OCI-LY7 (cell line): ENCODE measurements at regions not wholly inside any gene's neighbourhood (a gene's known extent, or its start where the extent isn't known, plus 50 kb on each side); places are given as distances from the start of the nearest gene placed in this dataset.

Experiments used
- BruUV-seq: library from RNA; stranded (reverse); fragments of 400-500 nt; replicated peaks from 2 replicates; lab custom pipeline; 2021; lab: Mats Ljungman, UMichigan
- CTCF ChIA-PET: fragments of 300-600 bp; sonication (Branson Sonifier 250); formaldehyde crosslinking; loops from one replicate; lab custom pipeline; 2022; ENCODE audit warnings: antibody characterized with exemption; ENCODE audit not compliant: unreplicated experiment; lab: Charles Lee
- POLR2A ChIA-PET: fragments of 300-600 bp; sonication (Branson Sonifier 250); formaldehyde crosslinking; loops from one replicate; lab custom pipeline; 2022; ENCODE audit warnings: antibody characterized with exemption; lab: Charles Lee
- DNase-seq: peaks from one replicate; pipeline ENCODE4 v3.0.0-alpha.2; 2015; ENCODE audit warnings: low spot score
- H2AFZ ChIP-seq: fragments of 200-600 bp; sonication (generic), shearing (Covaris generic); 2 replicates; pipeline ENCODE4 v1.6.1; 2014; ENCODE audit warnings: mild to moderate bottlenecking, antibody characterized with exemption, low read length, moderate library complexity
- H3K27ac ChIP-seq: fragments of 200-600 bp; sonication (generic); 2 replicates; pipeline ENCODE4 v1.5.1; 2014; ENCODE audit warnings: mixed run types, low read depth, mild to moderate bottlenecking, moderate library complexity, low read length, inconsistent platforms; ENCODE audit not compliant: poor library complexity, severe bottlenecking
- H3K36me3 ChIP-seq: fragments of 200-600 bp; sonication (generic); 2 replicates; pipeline ENCODE4 v1.6.1; 2014; ENCODE audit warnings: mild to moderate bottlenecking, antibody characterized with exemption, low read length, moderate library complexity, mixed read lengths; ENCODE audit not compliant: insufficient read depth
- H3K4me1 ChIP-seq: fragments of 200-600 bp; sonication (generic); 2 replicates; pipeline ENCODE4 v1.5.1; 2014; ENCODE audit warnings: mild to moderate bottlenecking, low read length; ENCODE audit not compliant: insufficient read depth, poor library complexity, severe bottlenecking
- H3K4me2 ChIP-seq: fragments of 200-600 bp; sonication (generic); 2 replicates; pipeline ENCODE4 v1.6.1; 2014; ENCODE audit warnings: mild to moderate bottlenecking, low read length
- H3K4me3 ChIP-seq: fragments of 200-600 bp; sonication (generic); 2 replicates; pipeline ENCODE4 v1.5.1; 2014; ENCODE audit warnings: mild to moderate bottlenecking, low read depth, low read length; ENCODE audit not compliant: poor library complexity, severe bottlenecking
- H3K79me2 ChIP-seq: fragments of 200-600 bp; sonication (generic); 2 replicates; pipeline ENCODE4 v1.6.1; 2016; ENCODE audit warnings: low read depth, mild to moderate bottlenecking, low read length, moderate library complexity, mixed read lengths; ENCODE audit not compliant: insufficient read depth
- H3K9me2 ChIP-seq: fragments of 200-600 bp; sonication (generic); 2 replicates; pipeline ENCODE4 v1.6.1; 2016; ENCODE audit warnings: mild to moderate bottlenecking, low read length, mixed read lengths; ENCODE audit not compliant: insufficient read depth
- H3K9me3 ChIP-seq: fragments of 200-600 bp; sonication (generic); 2 replicates; pipeline ENCODE4 v1.6.1; 2014; ENCODE audit warnings: mild to moderate bottlenecking, mixed run types, low read length, mixed read lengths
- H4K20me1 ChIP-seq: fragments of 200-600 bp; sonication (generic); 2 replicates; pipeline ENCODE4 v1.6.1; 2014; ENCODE audit warnings: mild to moderate bottlenecking, antibody characterized with exemption, low read length, moderate library complexity, mixed read lengths; ENCODE audit not compliant: insufficient read depth
- EZH2phosphoT487 ChIP-seq: fragments of 200-600 bp; sonication (generic); IDR thresholded peaks from 2 replicates; pipeline ENCODE4 v1.6.1; 2018; ENCODE audit warnings: low read depth, borderline replicate concordance, mild to moderate bottlenecking, mixed run types, antibody characterized with exemption, low read length, moderate library complexity, mixed read lengths
- intact Hi-C: fragments of 100-400 bp; cut with micrococcal nuclease; formaldehyde crosslinking; loops from one replicate; pipeline ENCODE4 v1.10.0; 2022; ENCODE audit not compliant: unreplicated experiment
- TF ChIP-seq, protein P1 (sequence below): fragments of 200-600 bp; sonication (generic); conservative IDR thresholded peaks from 2 replicates; pipeline ENCODE4 v1.5.1; 2014; ENCODE audit warnings: mild to moderate bottlenecking, antibody characterized with exemption, low read length, moderate library complexity, mixed read lengths

DNA sequence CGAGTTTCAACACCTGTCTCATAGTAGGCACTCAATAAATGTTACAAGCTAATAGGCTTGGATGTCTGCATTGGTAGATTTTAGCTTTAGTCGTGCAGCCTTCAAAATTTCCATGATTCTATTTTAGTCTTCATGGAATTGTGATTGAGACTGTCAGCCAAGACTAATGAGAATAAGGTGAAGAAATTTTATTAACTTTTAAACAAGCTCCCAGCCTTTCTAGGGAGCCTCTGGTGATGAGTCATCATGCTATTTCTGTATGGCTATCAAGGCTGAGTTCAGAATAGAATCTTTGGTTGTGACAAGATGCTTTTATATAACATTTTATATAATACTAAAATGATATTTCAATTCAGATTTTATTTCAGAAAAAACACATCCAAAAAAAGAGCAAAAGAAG lies 685.8 kb downstream of the GABRG1 start:
- H4K20me1 ChIP-seq = no peaks in the 10 kb centered on the region

GRCh38 chr4:45437381-45437780 lies 686.5 kb downstream of the GABRG1 start:
- Histone ChIP-seq H3K9me2 (no peaks in the 10 kb centered on the region), H3K36me3 (no peaks in the 10 kb centered on the region), H2AFZ (no peak overlapping the region), H3K27ac (no peak overlapping the region), H3K9me3 (no peaks in the 10 kb centered on the region), H4K20me1 (no peaks in the 10 kb centered on the region), H3K4me2 (no peak overlapping the region), H3K79me2 (no peaks in the 10 kb centered on the region), H3K4me3 (no peak overlapping the region), H3K4me1 (no peaks in the 10 kb centered on the region)
- no peak for DNase-seq
- intact Hi-C loops = no loop called here
- no TSS peak for BruUV-seq
- ChIA-PET POLR2A (interaction anchor here (1.4 kb wide), 1 partner anchor 9 kb away, joined by 4 read pairs; no protein-coding TSS in a partner anchor), CTCF (no interaction called here)
- no peak for TF ChIP-seq EZH2phosphoT487
- TF ChIP-seq, protein P1, sequence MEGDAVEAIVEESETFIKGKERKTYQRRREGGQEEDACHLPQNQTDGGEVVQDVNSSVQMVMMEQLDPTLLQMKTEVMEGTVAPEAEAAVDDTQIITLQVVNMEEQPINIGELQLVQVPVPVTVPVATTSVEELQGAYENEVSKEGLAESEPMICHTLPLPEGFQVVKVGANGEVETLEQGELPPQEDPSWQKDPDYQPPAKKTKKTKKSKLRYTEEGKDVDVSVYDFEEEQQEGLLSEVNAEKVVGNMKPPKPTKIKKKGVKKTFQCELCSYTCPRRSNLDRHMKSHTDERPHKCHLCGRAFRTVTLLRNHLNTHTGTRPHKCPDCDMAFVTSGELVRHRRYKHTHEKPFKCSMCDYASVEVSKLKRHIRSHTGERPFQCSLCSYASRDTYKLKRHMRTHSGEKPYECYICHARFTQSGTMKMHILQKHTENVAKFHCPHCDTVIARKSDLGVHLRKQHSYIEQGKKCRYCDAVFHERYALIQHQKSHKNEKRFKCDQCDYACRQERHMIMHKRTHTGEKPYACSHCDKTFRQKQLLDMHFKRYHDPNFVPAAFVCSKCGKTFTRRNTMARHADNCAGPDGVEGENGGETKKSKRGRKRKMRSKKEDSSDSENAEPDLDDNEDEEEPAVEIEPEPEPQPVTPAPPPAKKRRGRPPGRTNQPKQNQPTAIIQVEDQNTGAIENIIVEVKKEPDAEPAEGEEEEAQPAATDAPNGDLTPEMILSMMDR = no peak

More for the DNA sequence above, 685.8 kb downstream of the GABRG1 start:
- Histone ChIP-seq H2AFZ (no peak overlapping the region), H3K4me3 (no peak overlapping the region), H3K9me2 (no peaks in the 10 kb centered on the region), H3K4me2 (no peak overlapping the region), H3K79me2 (no peaks in the 10 kb centered on the region), H3K4me1 (no peaks in the 10 kb centered on the region), H3K36me3 (no peaks in the 10 kb centered on the region), H3K27ac (no peak overlapping the region), H3K9me3 (no peaks in the 10 kb centered on the region)
- intact Hi-C loops = no loop called here
- TF ChIP-seq EZH2phosphoT487 = no peak
- TF ChIP-seq, protein P1 = no peak
- ChIA-PET CTCF (no interaction called here), POLR2A (interaction anchor here (1.2 to 1.4 kb wide), 2 partner anchors 8 to 14 kb away, joined by 4 read pairs; no protein-coding TSS in a partner anchor)
- no TSS peak for BruUV-seq
- no peak for DNase-seq

- H3K4me1 ChIP-seq = no peaks in the 10 kb centered on the region
- no peaks in the 10 kb centered on the region for H3K9me3 ChIP-seq
- intact Hi-C loops = no loop called here
- no TSS peak for BruUV-seq
- TF ChIP-seq EZH2phosphoT487 = no peak
- TF ChIP-seq, protein P1 = no peak
- H3K4me3 ChIP-seq = no peak overlapping the region
- no peak for DNase-seq
- H3K9me2 ChIP-seq = no peaks in the 10 kb centered on the region
- H3K27ac ChIP-seq = no peak overlapping the region
- H4K20me1 ChIP-seq = no peaks in the 10 kb centered on the region
- H3K79me2 ChIP-seq = no peaks in the 10 kb centered on the region
- H3K4me2 ChIP-seq = no peak overlapping the region
- CTCF ChIA-PET = no interaction called here
- POLR2A ChIA-PET = interaction anchor here (0.8 kb wide), 1 partner anchor 10 kb away, joined by 4 read pairs; no protein-coding TSS in a partner anchor
- H2AFZ ChIP-seq = no peak overlapping the region
- no peaks in the 10 kb centered on the region for H3K36me3 ChIP-seq
Measured at GRCh38 chr4:45425135-45425534, 698.7 kb downstream of the GABRG1 start.
